NCI-H345 (cell line): ENCODE measurements at regions not wholly inside any gene's neighbourhood (a gene's known extent, or its start where the extent isn't known, plus 50 kb on each side); places are given as distances from the start of the nearest gene placed in this dataset.

Experiments
- DNase-seq: peaks from one replicate; lab custom pipeline; 2025; lab: John Stamatoyannopoulos, UW

DNA sequence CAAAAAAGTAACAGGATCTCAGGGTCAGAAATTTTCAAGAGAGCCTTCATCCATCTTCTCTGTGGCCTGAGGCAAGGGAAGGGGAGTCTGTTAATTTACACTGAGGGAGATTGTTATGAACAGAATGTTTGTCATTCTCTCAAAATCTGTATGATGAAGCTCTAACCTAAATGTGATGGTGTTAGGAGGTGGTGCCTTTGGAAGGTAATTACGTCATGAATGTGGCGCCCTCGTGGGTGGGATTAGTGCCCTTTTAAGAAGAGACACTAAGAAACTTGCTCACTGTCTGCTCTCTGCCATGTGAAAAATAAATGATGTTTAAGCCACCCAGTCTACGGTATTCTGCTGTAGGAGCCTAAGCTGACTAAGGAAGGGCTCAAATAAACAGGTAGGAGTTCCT is 521.6 kb downstream of the SNAPC1 start:
- DNase-seq: no peak

DNA sequence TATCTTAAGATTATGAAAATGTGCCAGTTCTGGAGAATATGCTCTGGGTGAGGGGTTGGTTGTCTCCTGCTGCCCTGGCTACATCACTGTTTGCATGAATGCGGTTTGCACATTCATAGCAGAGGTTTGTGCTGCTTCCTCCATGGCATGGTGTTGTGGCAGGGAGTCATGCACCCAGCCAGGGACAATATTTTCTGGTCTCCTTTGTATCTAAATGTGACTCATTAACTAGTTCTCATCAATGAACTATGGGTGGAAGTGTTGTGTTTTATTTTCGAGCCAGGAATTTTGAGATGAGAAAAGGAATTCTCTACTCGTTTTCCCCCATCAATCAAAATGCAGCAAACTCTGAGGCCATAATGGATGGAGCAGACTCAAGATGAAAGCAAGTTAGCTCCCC is 527.3 kb downstream of the SNAPC1 start:
- no peak for DNase-seq

DNA sequence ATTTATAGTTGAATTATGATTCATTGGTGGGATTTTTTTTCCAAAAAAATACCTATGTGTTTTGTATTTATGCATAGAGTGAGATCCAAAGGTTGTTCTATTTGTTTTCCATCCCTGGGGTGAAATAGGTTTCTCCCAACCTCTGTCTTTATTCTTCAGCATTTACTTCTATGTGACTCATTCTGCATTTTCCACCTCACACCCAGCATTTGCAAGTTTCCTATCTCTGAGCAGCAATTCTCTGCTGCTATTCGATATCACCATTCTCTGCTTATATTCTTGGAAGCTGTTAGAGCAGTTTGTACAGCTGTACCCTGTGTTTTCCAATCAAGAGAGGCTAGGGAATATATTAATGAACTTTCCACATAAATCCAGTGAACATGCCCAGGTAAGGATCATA is 538.9 kb downstream of the SNAPC1 start:
- DNase-seq: no peak

DNA sequence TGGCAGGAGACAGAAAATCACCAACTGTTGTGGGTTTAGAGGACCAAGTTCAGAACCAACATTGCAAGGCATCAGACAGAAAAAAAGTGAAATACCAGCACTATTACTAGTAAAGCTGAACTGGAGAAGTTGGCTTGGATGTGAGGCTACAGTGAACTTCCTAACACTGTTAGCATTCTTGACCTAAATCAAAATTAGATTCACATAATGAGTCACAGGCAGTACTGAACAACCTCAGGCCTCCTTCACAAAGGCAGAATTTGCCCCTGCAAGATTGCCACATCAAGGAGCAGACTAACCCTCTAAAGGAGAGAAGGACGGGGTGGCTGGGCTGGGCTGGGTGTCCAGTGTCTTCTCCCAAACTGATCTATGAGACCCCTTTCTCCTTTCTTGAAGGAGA is 539.7 kb downstream of the SNAPC1 start:
- DNase-seq: no peak

DNA sequence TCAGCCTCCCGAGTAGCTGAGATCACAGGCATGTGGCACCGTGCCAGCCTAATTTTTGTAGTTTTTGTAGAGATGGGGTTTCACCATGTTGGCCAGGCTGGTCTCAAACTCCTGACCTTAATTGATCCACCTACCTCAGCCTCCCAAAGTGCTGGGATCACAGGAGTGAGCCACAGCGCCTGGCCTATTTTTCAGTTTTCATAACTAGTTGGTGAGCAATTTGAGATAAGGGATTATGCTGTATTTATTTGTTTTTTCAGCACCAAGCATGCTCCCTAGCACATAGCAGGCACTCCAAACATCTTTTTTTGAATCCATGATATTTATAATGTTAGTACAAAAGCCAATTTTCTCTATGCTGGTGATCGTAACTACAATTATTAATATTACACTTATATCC is 541.2 kb downstream of the SNAPC1 start:
- no peak for DNase-seq

DNA sequence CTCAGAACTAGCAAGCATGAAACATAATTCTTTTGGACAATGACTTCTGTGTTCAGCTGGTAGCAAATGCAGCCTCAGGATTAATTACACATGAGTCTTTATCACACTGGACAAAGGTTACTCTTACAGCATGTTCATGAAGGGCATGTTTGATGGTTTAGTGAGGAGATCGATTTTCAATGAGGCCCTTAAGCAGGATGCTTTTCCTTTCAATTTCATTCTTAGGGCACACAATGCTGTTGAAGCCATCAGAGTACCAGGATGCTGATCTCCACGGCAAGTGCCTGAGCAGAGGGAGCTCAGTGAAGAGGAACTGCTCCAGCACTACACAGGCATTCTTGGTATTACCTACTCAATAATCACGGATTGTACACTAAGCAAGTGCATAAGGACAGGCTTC is 542.0 kb downstream of the SNAPC1 start:
- DNase-seq: peak; percentile 7

DNA sequence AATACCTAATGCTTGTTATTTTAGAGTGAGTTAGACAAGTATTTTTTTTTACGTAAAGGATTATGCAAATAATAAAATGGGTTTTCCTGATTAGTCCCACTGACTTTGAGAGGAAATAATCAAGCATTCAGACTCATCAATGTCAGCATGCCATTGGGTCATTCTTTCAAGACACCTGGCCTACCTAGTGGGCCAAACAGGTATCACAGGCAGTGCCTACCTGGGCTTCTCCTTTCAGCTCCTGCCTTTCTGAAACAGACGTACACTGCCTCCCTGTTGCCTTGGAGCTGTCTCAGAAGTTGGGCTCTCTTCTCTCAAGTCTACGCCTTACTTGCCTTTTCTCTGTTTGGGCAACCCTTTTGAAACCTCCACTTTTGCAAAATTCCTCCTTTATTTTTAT is 545.6 kb downstream of the SNAPC1 start:
- no peak for DNase-seq

DNA sequence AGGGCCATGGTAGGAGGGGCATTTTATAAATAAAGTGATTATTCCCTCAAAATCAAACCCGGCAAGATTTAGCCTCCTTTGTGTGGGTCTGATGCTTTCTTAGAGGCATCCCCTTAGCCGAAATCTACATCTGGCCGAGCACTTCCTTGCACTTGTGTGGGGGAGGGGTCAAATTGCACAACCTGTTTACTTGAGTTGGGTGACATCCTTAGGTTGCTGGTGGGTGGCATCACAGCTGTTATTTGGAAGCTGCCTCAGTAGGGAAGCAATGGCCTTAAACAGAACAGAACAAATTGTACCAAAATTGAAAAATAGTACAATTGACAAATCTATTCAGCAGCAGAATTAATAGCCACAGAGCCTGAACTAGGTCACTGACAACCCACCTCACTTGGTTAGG is 546.1 kb downstream of the SNAPC1 start:
- DNase-seq: no peak

DNA sequence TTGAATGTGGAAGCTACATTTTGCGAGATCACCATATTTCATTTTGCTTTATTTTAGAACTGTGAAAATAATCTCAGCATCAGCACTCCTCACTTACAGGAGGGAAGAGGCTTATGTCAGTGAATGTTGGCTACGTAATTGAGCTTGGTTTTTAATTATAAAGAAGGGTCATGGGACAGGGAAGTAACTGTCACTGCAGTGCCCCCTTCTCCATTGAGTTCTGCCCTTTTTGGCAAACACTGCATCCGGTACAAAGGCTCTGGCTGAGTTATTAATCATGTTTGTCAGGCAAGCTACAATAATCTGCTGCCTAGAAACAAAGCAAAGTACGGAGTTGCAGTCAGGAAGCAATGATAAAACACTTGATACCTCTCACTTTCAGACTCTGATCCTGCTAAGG is 546.7 kb downstream of the SNAPC1 start:
- no peak for DNase-seq

DNA sequence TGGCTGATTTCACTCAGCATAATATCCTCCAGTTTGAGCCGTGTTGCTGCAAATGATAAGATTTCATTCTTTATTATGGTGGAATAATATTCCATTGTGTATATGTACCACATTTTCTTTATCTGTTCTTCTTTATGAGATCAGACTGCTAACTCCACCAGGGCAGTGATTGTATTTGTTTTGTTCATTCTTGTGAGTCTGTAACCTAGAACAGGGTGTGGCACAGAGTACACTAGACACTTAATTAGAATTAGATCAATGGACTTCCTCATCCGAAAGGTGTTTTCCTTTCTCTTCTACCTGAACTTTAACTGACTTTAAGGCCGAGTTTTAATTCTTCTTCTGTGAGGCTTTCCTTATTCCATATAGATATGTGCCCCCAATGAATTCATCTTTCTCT is 551.0 kb downstream of the SNAPC1 start:
- DNase-seq: no peak

DNA sequence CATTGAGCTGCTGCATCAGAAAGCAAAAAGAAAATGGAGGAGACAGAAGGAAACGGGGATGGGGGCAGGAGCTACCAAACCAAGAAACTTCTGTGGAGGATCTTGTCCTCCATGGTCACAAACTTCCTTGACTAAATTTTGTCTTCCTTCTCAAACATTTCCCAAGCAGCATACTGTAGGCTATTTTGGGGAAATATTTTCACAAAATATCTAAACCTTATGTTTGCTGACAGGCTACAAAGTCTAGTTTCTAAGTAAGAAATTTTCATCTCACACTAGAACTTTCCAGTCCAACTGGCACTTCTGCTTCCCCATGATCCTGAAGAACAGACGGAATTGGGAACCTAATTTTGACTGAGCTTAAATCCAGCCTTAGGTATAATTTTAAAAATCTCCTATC is 552.0 kb downstream of the SNAPC1 start:
- DNase-seq: no peak

DNA sequence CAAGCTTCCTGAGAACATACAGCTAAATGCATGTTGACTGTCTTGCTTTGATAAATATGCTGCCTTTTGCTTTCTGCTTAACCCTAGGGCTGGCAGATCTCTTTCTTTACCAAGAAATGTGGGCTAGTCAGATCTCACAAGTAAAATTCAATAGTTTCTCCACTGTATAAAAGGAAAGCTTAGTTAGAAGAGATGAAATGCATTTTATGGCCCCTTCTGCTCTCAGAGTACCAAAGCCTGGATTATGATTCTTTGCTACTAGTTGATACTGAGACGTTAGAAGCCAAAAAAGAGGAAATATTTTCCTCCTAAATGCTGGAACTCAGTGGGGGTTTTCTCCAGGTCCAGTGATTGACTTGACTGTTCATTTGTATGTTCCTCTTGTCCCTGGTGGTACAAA is 552.7 kb downstream of the SNAPC1 start:
- no peak for DNase-seq

DNA sequence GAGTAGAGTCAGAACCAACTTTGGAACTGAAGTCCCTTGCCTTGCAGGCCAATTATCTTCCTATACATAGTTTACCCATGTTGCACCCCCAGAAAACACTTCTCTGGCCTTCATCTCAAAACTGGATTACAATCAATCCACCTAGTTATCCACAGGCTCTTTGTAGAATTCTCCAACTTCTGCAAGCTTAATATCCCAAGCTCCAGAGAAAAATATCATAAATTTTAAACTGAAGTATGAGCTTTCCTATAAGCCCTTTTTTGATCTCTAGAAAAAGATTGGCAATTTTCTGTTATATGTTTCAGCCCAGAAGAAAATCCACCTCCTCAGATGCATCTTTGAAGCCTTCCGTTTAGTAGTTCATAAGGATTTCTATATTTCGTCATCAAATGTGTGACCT is 553.4 kb downstream of the SNAPC1 start:
- no peak for DNase-seq

DNA sequence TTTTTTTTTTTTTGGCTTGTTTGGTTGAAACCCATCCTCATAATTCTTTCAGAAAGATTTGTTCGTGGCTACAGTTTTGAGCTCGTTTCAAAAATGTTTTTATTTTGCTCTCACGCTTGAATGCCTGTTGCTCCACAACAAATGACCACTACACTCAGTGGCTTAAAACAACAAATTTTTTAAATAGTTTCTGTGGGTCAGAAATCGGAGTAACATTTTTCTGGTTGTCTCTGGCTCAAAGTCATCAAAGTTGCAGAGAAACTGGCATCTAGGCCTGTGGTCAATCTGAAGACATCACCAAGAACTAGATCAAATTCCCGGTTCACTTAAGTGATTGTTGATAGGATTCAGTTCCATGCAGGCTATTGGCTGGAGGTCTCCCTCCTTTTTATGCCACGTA is 560.0 kb downstream of the SNAPC1 start:
- no peak for DNase-seq

DNA sequence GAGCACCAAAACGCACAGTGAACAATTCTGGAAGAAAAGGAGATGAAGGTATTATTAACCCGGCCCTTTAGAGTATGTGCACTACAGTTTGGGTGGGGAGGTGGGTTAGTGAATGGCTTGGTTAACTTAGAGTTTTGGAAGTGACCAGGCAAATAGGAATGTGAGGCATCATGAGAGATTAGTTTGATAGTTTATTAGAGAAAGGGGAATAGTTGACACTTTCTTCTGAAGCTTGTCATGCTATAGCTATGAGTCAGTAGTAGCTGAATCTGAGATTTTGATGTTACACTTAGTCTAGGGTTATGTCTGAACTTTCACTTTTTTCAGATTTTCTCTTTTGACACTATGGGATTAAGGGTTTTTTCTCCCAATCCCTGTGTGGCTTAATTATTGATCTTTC is 567.2 kb downstream of the SNAPC1 start:
- no peak for DNase-seq

DNA sequence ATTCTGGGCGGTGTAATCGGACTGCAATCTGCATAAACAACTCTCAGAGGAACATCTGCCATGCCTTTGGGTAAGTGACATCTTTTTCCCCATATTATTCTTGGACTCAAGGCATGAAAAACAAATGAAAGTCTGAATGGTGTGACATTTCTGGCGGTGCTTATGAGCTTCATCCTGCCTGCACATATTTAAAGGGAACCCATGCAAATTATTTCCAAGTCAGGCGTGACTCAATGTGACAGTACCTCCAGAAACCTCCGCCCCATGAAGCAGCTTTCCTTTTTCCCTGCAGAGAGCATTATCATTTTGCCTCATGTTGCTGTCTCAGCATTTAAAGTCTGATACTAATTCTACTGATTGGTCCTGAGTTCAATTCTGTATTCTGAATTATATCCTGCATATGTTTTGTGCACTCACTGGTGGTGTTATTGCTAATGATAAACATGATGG is 585.4 kb downstream of the SNAPC1 start:
- DNase-seq: no peak

DNA sequence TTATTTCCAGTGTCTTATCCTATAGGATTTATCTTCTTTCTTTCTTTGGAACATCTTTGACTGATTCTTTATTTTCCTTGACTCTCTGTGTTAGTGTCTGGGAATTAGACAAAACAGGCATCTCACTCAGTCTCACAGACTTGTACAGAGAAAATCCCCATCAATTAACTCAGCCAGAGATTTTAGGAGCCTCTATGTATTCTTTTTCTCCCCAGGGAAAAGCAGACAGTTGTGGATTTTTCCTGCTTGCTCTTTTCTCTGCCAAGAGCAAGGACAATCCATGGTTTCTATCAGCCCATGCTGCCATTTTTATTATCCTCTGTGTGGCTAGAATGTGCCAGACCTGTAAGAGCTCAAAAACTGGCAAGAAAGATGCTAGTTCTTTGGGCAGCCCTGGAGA is 595.1 kb downstream of the SNAPC1 start:
- no peak for DNase-seq

DNA sequence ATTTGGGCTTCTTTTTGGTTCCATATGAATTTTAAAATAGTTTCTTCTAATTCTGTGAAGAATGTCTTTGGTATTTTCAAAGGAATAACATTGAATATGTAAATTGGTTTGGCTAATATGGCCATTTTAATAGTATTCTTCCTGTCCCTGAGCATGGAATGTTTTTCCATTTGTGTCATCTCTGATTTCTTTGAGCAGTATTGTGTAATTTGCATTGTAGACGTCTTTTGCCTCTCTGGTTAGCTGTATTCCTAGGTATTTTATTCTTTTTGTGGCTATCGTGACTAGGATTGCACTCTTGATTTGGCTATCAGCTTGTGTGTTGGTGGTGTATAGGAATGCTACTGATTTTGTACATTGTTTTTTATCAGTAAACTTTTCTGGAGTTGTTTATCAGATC is 601.9 kb downstream of the SNAPC1 start:
- no peak for DNase-seq

DNA sequence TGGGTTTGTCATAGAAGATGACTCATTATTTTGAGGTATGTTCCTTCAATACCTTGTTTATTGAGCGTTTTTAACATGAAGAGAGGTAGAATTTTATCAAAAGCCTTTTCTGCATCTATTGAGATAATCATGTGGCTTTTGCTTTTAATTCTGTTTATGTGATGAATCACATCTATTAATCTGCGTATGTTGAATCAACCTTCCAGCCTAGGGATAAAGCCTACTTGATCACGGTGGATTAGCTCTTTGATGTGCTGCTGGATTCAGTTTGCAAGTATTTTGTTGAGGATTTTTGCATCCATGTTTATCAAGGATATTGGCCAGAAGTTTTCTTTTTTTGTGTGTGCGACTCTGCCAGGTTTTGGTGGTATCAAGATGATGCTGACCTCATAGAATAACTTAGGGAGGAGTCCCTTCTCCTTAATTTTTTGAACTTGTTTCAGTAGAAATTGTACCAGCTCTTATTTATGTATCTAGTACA is 602.6 kb downstream of the SNAPC1 start:
- DNase-seq: no peak

DNA sequence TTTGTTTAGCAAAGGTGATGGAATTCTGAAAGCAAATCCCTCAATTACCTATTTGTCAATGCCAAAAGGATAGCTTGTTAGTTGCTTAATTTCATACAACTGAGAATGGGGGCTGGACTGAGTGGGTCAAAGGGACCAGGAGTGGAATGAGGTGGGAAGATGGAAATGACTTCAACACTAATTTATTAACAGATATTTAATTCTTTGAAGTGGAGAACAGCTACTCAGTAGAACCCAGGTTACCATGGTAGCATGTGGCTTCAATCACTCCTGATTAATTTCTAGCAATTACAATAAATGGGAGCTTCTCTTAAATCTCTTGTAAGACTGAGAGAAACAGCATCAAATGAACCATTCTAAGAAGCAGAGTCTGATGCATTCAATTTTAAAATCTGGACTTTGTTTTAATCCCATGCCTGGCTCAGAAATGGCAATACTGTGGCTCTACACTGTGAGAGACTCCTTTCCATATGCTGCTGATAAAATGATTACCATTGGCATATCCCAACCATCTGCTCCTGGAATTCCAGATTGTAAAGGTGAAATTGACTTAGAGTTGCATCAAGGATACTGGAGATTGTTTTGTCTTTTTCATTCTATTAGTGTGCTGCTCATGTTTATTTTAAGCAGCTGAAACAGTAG is 607.8 kb downstream of the SNAPC1 start:
- no peak for DNase-seq

DNA sequence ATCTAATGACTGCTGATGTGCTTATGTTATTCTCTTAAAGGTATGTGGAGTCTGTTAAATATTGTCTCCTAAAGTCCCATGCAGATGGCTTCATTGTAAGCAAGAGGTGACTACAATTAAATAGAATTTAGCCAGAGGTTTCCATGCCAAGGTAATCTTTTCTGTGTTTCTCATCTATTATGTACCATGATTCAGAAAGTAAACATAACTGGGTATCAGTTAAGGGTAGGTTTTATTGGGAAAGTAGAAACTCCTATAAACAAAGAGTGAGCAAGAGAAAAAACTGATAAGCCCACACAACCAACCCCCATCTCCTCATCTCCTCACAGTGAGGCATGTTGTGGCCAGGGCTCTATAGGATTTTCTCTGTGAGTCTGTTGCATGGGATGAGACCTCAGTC is 611.7 kb downstream of the SNAPC1 start:
- no peak for DNase-seq

DNA sequence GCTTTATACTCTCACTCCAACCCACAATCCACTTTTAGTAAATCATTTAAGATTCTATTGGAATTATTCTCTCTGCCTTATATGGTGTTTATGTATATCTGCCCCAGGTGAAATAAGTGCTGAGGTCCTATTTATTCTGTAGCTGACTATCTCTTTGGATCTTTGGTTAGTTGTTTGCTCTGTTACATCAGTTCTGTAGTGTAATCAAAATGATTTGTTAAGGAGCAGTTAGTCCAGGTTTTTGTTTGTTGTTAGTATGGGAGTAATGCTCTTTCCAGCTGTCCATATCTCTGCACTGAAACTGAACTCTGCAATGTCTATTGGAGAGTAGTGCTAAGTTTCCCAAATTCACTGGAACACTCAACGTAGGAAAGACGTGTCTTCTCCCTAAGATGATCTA is 615.8 kb downstream of the SNAPC1 start:
- no peak for DNase-seq

DNA sequence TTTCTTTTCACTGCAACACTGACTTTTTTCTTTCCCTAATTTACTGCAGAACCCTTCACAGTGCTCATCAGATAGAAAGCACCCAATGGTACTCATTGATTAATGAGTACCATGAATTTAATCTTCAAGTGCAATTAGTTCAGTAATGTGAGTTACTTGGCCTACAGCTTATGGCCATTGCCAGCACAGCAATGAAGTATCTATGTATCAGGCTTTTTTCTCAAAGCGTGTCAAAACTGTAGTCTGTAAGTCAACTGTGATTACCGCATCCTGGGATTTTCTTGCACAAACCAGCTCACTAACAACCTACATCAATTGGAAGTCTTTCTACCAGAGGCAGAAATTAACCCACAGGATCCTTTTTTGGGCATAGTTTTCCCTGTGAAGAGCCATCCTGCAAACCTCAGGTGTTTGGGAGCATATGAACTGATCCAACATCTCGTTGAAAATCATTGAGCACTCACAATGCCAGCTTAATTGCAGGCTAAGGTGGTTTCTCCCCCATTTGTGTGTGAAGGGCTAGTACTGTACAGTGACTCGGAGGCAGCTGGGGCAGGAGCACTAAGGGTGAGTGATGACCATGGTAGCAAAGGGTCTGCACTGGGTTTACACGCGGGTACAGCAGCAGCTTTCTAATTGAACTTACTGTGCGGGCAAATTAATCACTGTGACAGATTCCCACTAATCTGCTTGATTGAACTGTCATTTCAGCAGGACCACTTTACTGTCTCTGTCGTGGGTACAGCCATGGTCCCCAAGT is 619.3 kb downstream of the SNAPC1 start:
- DNase-seq: no peak

DNA sequence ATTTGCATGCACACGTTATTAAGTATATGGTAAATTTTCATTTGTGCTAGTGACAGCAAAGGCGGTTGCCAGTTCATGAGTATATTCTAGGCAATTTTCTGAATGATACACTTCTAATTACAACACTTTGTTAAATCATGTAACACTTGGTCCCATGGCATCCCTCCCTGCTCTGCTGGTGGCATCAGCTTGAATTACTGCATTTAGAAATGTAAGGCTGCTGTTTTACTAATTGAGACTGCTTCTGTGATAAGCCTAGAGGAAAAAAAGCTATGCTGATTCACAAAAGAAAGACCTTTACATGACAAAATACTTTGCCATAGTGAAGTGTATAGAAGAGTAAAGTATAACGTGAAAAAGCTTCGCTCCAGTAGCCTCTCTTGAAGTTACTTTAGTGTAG is 636.1 kb downstream of the KCNH5 start:
- DNase-seq: no peak
